Stomach (tissue), 4 donors: ENCODE measurements at regions not wholly inside any gene's neighbourhood (a gene's known extent, or its start where the extent isn't known, plus 50 kb on each side); places are given as distances from the start of the nearest gene placed in this dataset.

Experiments
- CTCF ChIP-seq, 7 experiments: fragments of 450-650 bp in 4 of 7; fragments of 200-600 bp in 3 of 7; sonication (generic) in 3 of 7; IDR thresholded peaks; one replicate each; pipeline ENCODE4 v1.5.1; 2016 to 2019; ENCODE audit warnings: antibody characterized with exemption in 7 of 7, control low read depth in 2 of 7, mild to moderate bottlenecking in 1 of 7
- EP300 ChIP-seq: sonication (generic); formaldehyde crosslinking; IDR thresholded peaks from one replicate; pipeline ENCODE4 v1.6.1; 2017; ENCODE audit warnings: antibody characterized with exemption
- POLR2A ChIP-seq, 4 donors: fragments of 450-650 bp; IDR thresholded peaks; one replicate each; pipeline ENCODE4 v1.6.1; 2016; ENCODE audit warnings: antibody characterized with exemption in 4 of 4, control low read depth in 2 of 4, mild to moderate bottlenecking in 1 of 4, moderate library complexity in 1 of 4
- POLR2AphosphoS5 ChIP-seq, 3 donors: sonication (generic); formaldehyde crosslinking; IDR thresholded peaks; one replicate each; pipeline ENCODE4 v1.6.1; 2016; ENCODE audit warnings: antibody characterized with exemption in 3 of 3

GRCh38 chr2:116842164-116842563 is 972.3 kb upstream of the DDX18 start:
- TF ChIP-seq CTCF (IDR thresholded peaks at IDR 0.05) (no peak), POLR2A (IDR thresholded peaks at IDR 0.05) (no peak), EP300 (no peak), POLR2AphosphoS5 (IDR thresholded peaks at IDR 0.05) (no peak)
